Stimulated activated CD4-positive, alpha-beta T cell treated with anti-CD3 and anti-CD28 coated beads, Interleukin-1b, Interleukin-23, amount 100 ng/mL, for 24 hours (primary cell): ENCODE measurements at regions not wholly inside any gene's neighbourhood (a gene's known extent, or its start where the extent isn't known, plus 50 kb on each side); places are given as distances from the start of the nearest gene placed in this dataset.

Source experiments
- DNase-seq, 4 experiments: peaks; one replicate each; pipeline ENCODE4 v3.0.0-alpha.2; 2020; ENCODE audit warnings: low read depth in 4 of 4, low spot score in 1 of 4

GRCh38 chr1:17877316-17877715, 122.2 kb downstream of the ACTL8 start:
- DNase-seq, result no peak

GRCh38 chr1:17877896-17878295, 122.8 kb downstream of the ACTL8 start:
- DNase-seq, result no peak

DNA sequence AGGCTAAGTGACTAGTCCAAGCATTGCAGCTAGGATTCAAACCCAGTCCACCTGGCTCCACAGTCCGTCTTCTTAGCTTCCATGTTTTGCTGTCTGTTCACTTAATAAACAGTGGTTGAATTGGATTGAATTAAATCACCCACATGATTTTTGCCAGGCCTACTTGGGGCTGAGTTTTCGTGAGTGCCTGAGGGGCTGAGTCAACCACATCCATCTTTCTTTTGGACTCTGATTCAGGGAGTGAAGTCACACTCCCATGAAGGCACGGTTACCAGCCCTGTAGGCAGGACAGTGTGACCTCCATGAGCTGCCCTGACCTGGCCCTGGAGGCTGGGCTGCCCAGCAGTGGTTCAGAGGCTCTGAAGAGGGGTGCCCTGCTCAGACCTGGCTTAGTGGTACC, 123.7 kb downstream of the ACTL8 start:
- DNase-seq, result no peak

- no peak for DNase-seq
These were observed 125.3 kb downstream of the ACTL8 start for GRCh38 chr1:17880449-17880848.

DNA sequence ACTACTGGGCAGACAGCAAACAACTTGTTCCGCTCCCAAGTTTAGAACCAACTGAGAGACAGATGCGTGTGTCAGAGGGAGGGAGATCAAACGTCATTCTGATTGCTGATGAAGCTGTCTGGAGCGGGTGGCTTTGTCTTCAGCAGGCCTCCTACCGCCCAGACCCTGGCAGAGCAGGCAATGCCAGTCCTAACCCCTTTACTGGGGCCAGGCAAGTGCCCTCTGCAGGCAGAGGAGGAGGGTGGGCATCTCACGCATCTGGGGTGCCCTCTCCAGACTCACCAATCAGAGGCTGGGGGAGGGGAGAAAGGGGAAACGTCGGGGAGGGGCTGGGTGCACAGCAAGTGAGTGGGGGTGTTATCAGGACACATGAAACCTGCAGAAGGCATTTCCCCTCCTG, 126.6 kb downstream of the ACTL8 start:
- DNase-seq, result no peak

- DNase-seq, result no peak
These were observed 128.0 kb downstream of the ACTL8 start for GRCh38 chr1:17883136-17883535.

- no peak for DNase-seq
These were observed 128.7 kb downstream of the ACTL8 start for GRCh38 chr1:17883662-17884395.

- DNase-seq, result no peak
These were observed 130.7 kb downstream of the ACTL8 start for GRCh38 chr1:17885663-17886320.

DNA sequence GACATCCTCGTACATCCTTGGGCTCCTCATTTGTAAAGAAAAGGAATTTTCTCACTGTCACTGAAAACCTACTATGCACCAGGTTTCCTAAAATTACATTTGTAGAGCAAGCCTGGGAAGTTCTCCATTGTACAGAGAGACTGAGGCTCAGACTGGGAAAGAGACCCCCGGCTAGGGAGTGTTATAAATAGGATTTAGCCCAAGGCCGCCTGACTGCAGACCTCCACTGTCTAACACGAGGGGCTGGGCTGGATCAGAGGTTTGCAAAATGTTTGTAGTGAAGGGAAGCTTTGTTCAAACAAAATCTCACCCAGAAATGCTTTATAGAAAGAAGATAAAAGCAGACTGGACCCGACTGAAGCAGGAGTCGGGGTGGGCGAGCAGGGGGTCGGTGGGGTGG, 131.3 kb downstream of the ACTL8 start:
- no peak for DNase-seq

GRCh38 chr1:17886838-17887441, 131.8 kb downstream of the ACTL8 start:
- DNase-seq, result no peak

- no peak for DNase-seq
These were observed 132.7 kb downstream of the ACTL8 start for GRCh38 chr1:17887661-17888371.

GRCh38 chr1:17890056-17890814, 135.1 kb downstream of the ACTL8 start:
- DNase-seq, result no peak

DNA sequence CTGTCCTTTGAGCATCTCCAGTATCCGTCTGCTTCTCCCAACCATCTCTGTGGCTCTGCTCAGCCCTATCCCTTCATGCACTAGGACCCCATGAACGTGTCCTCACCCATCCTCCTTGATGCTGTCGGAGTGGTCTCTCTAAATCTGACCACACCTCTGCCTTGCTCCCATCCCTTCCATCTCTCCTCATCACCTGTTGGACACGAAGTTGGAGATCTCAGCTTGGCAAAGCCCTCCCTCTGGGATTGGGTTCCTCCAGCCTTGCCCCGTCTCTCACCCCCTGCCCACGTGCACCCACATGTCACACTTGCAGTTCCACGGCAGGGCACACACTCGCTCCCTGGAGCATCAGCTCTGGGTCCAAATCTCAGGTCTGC, 135.7 kb downstream of the ACTL8 start:
- DNase-seq, result no peak

DNA sequence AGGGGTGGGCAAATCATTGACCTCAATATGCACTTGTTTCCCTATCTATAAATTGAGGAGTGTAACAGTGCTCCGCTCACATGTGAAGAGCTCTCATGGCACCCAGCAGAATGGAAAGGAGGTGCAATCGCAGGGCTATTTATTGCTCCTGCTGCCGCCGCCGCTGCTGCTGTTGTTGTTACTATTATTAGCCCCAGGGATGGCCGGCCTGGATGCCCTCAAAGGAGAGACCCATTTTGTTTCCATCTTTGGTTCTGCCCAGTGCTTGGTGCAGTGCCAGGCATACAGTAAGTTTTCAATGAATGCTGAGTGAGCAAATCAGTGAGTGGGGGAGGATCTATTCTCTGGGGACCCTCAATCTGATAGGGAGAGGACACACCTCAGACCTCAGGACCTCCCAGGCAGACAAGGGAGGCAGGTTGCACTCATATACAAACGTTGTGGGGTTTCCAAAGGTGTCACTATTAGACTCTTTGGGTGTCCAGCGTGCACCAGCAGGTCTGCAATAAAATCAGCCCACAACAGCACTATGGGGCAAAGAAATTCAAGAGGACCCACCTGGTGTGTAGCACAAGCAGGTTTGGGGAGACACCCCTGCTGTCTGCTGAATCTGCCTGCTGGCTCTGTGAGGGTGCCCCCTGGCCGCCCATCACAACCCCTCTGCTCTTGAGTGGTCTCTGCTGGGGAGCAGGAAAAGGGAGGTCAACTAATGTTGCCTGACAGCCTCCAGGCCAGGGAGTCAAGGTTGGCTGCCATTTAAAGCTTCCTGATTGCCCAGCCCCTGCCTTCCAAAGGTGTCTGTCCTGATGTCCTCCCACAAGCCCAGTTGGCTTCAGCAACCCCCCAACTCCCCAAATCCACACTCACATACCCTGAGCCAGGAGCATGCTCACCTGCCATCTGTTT, 136.3 kb downstream of the ACTL8 start:
- DNase-seq, result no peak

DNA sequence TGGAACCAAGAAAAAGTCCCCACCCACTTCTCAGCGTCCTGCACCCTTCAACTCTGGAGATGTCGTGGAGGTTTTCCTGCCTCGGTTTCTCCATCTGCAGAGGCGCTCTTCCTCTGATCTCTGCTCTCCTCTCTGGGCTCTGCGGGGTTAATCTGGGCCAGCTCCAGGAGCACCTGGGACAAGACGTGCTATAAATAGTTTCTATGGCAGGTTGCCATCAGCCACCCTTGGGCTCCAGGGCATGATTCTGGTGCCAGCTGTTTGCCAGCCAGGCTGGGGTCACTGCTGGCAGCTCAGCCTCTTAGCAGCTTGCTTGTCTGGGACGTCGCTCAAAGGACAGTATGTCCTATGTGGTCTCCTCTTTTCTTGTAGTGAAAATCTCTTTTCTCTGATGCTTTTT, 137.1 kb downstream of the ACTL8 start:
- DNase-seq, result no peak

DNA sequence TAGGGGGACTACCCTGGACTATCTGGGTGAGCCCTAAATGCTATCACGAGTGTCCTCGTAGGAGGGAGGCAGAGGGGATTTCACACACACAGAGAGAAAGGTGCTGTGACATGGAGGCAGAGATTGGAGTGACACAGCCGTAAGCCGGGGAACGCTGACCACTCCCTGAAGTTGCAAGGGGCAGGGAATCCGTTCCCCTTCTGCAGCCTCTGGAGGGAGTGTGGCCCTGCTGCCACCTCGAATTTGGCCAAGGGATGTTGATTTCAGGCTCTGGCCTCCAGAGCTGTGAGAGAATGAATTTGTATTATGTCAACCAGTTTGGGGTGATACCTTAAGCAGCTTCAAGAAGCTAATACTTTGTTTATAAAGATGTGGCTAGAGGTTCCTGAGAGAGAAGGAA, 137.7 kb downstream of the ACTL8 start:
- DNase-seq, result no peak

DNA sequence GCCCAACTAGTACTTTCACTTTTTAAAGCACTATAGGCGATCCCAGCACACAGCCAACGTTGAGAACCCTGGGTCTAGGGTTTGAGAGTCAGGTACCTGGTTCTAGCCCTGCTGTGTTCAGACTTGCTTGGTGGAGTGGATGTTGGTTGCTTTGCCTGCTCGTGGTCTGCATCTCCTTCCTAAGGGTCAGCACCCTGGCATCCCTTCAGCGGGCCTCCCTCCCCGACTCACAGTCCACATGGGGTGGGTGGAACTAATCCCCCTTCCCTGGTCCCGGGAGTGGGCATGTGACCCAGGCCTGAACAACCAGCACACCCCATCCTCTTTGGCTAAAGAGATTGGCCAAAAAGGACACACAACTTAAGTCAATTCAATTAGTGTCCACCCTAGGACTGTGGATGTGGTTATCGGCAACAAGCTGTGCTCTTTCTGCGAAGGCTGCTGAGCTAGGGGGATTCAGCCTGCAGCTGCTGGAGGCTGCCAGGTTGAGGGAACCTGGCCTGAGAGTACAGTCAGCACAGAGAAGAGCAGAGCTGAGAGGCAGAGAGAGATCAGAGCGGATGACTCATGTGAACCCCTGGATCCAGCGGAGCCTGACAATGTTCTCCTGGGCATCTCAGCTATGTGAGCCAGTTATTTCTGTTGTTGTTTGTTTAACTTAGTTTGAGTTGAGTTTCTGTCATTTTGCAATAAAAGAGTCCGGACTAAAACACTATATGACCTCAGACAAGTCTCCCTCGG, 138.9 kb downstream of the ACTL8 start:
- no peak for DNase-seq

- no peak for DNase-seq
These were observed 140.3 kb downstream of the ACTL8 start for GRCh38 chr1:17895401-17895800.

DNA sequence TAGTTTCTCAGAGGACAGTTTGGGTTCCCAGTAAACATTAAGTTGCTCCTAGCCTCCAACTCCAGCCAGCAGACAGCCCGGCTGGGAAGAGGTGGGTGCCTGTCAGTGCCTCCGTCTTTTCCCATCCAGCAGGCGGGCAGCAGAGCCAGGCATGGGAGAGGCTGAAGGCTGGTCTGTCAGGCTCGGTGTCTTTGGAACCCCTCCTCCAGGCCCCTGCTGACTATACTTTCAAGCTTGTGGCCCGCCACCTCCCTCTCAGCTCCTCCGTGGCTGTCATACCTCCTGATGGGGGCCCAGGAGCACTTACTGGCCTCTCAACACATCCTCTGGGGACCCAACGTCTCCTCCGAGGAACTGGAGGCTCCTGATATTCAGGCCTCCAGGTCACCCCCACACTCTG, 140.9 kb downstream of the ACTL8 start:
- no peak for DNase-seq

- DNase-seq, result no peak
These were observed 148.3 kb downstream of the ACTL8 start for GRCh38 chr1:17903386-17903785.
